ENCODE measurements at regions not wholly inside any gene's neighbourhood (a gene's known extent, or its start where the extent isn't known, plus 50 kb on each side); places are given as distances from the start of the nearest gene placed in this dataset.

- in situ Hi-C loops (cut with HindIII; ENCODE audit: low pct_ligation_motif_present, low pct_unique_long_range_greater_than_20kb, low sequenced_read_pairs) = no loop called here
- DNase-seq = no peak
These were observed 379.7 kb upstream of the PMFBP1 start for GRCh38 chr16:72551649-72552048.

- in situ Hi-C loops (cut with HindIII; ENCODE audit: low pct_ligation_motif_present, low pct_unique_long_range_greater_than_20kb, low sequenced_read_pairs) = no loop called here
- no peak for DNase-seq
These were observed 377.9 kb upstream of the PMFBP1 start for GRCh38 chr16:72549878-72550277.

GRCh38 chr16:72542102-72542501 lies 370.1 kb upstream of the PMFBP1 start:
- in situ Hi-C loops (cut with HindIII; ENCODE audit: low pct_ligation_motif_present, low pct_unique_long_range_greater_than_20kb, low sequenced_read_pairs) = no loop called here
- DNase-seq = no peak

- DNase-seq = peak; percentile 21
- in situ Hi-C loops (cut with HindIII; ENCODE audit: low pct_ligation_motif_present, low pct_unique_long_range_greater_than_20kb, low sequenced_read_pairs) = no loop called here
These were observed 365.7 kb upstream of the PMFBP1 start for GRCh38 chr16:72537664-72538063.

GRCh38 chr16:72536723-72537435 lies 364.9 kb upstream of the PMFBP1 start:
- no peak for DNase-seq
- in situ Hi-C loops (cut with HindIII; ENCODE audit: low pct_ligation_motif_present, low pct_unique_long_range_greater_than_20kb, low sequenced_read_pairs) = no loop called here

- DNase-seq = no peak
- in situ Hi-C loops (cut with HindIII; ENCODE audit: low pct_ligation_motif_present, low pct_unique_long_range_greater_than_20kb, low sequenced_read_pairs) = no loop called here
These were observed 361.0 kb upstream of the PMFBP1 start for GRCh38 chr16:72532906-72533410.

GRCh38 chr16:72530434-72530833 lies 358.5 kb upstream of the PMFBP1 start:
- in situ Hi-C loops (cut with HindIII; ENCODE audit: low pct_ligation_motif_present, low pct_unique_long_range_greater_than_20kb, low sequenced_read_pairs) = no loop called here
- DNase-seq = peak; percentile 84

- no peak for DNase-seq
- in situ Hi-C loops (cut with HindIII; ENCODE audit: low pct_ligation_motif_present, low pct_unique_long_range_greater_than_20kb, low sequenced_read_pairs) = no loop called here
These were observed 351.1 kb upstream of the PMFBP1 start for GRCh38 chr16:72523087-72523486.

GRCh38 chr16:72517154-72517553 lies 345.2 kb upstream of the PMFBP1 start:
- in situ Hi-C loops (cut with HindIII; ENCODE audit: low pct_ligation_motif_present, low pct_unique_long_range_greater_than_20kb, low sequenced_read_pairs) = no loop called here

GRCh38 chr16:72511171-72511570 lies 339.2 kb upstream of the PMFBP1 start:
- in situ Hi-C loops (cut with HindIII; ENCODE audit: low pct_ligation_motif_present, low pct_unique_long_range_greater_than_20kb, low sequenced_read_pairs) = no loop called here
- no peak for DNase-seq

More at GRCh38 chr16:72517154-72517553, 345.2 kb upstream of the PMFBP1 start:
- no peak for DNase-seq

GRCh38 chr16:72508191-72508590 lies 336.2 kb upstream of the PMFBP1 start:
- in situ Hi-C loops (cut with HindIII; ENCODE audit: low pct_ligation_motif_present, low pct_unique_long_range_greater_than_20kb, low sequenced_read_pairs) = no loop called here
- no peak for DNase-seq

GRCh38 chr16:72502594-72503005 lies 330.6 kb upstream of the PMFBP1 start:
- in situ Hi-C loops (cut with HindIII; ENCODE audit: low pct_ligation_motif_present, low pct_unique_long_range_greater_than_20kb, low sequenced_read_pairs) = no loop called here
- no peak for DNase-seq

- DNase-seq = peak; percentile 80
- in situ Hi-C loops (cut with HindIII; ENCODE audit: low pct_ligation_motif_present, low pct_unique_long_range_greater_than_20kb, low sequenced_read_pairs) = no loop called here
These were observed 330.0 kb upstream of the PMFBP1 start for GRCh38 chr16:72501739-72502593.

- no peak for DNase-seq
- in situ Hi-C loops (cut with HindIII; ENCODE audit: low pct_ligation_motif_present, low pct_unique_long_range_greater_than_20kb, low sequenced_read_pairs) = no loop called here
These were observed 328.6 kb upstream of the PMFBP1 start for GRCh38 chr16:72500545-72500944.

- in situ Hi-C loops (cut with HindIII; ENCODE audit: low pct_ligation_motif_present, low pct_unique_long_range_greater_than_20kb, low sequenced_read_pairs) = no loop called here
- DNase-seq = no peak
These were observed 321.9 kb upstream of the PMFBP1 start for GRCh38 chr16:72493716-72494415.

- no peak for DNase-seq
- in situ Hi-C loops (cut with HindIII; ENCODE audit: low pct_ligation_motif_present, low pct_unique_long_range_greater_than_20kb, low sequenced_read_pairs) = no loop called here
These were observed 315.3 kb upstream of the PMFBP1 start for GRCh38 chr16:72487283-72487682.

- no peak for DNase-seq
- in situ Hi-C loops (cut with HindIII; ENCODE audit: low pct_ligation_motif_present, low pct_unique_long_range_greater_than_20kb, low sequenced_read_pairs) = no loop called here
These were observed 310.7 kb upstream of the PMFBP1 start for GRCh38 chr16:72482695-72483094.

- no peak for DNase-seq
- in situ Hi-C loops (cut with HindIII; ENCODE audit: low pct_ligation_motif_present, low pct_unique_long_range_greater_than_20kb, low sequenced_read_pairs) = no loop called here
These were observed 309.5 kb upstream of the PMFBP1 start for GRCh38 chr16:72481419-72481818.

GRCh38 chr16:72480911-72481310 lies 309.0 kb upstream of the PMFBP1 start:
- in situ Hi-C loops (cut with HindIII; ENCODE audit: low pct_ligation_motif_present, low pct_unique_long_range_greater_than_20kb, low sequenced_read_pairs) = no loop called here
- DNase-seq = no peak
